SK-N-MC (cell line): ENCODE measurements at regions not wholly inside any gene's neighbourhood (a gene's known extent, or its start where the extent isn't known, plus 50 kb on each side); places are given as distances from the start of the nearest gene placed in this dataset.

Source experiments
- EZH2 ChIP-seq: fragments of 200-600 bp; sonication (generic); IDR thresholded peaks from one replicate; pipeline ENCODE4 v1.6.1; 2017; ENCODE audit warnings: antibody characterized with exemption
- FOXP2 ChIP-seq: optimal IDR thresholded peaks from 2 replicates; pipeline ENCODE3; 2011; ENCODE audit warnings: mild to moderate bottlenecking, moderate library complexity; ENCODE audit not compliant: insufficient read depth; ENCODE audit errors: extremely low read length, control extremely low read depth
- POLR2AphosphoS5 ChIP-seq: IDR thresholded peaks from 2 replicates; pipeline ENCODE4 v1.6.1; 2012; ENCODE audit warnings: mild to moderate bottlenecking, low read depth, low read length, borderline replicate concordance

DNA sequence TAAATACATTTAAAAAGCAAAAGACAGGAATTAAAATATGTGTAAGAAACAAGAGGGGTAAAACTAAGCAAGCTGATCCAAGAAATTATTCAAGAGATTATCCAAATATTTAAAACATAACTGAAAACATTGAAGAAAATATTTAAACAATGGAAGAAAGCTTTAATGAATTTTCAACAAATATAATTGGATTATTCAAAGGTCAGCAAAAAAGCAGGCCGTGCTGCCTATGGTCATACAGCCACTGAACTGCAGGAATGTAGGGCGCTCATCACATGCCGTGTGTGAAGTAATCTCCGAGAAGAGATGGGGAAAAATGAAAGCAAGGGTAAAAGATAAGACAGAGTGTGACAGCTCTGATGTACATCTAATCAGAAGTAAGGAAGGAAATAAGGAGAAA, 1195.4 kb upstream of the EYS start:
- TF ChIP-seq POLR2AphosphoS5 (no peak), EZH2 (no peak), FOXP2 (no peak)
